ENCODE measurements at regions not wholly inside any gene's neighbourhood (a gene's known extent, or its start where the extent isn't known, plus 50 kb on each side); places are given as distances from the start of the nearest gene placed in this dataset.
A peak's percentile ranks its signal among the peaks of the same experiment; 100 is the strongest.
"Not testable (repeated sequence)": the region's sequence is repeated elsewhere in the genome, so short reads cannot be mapped to it uniquely, and the experiment has no call there.

DNA sequence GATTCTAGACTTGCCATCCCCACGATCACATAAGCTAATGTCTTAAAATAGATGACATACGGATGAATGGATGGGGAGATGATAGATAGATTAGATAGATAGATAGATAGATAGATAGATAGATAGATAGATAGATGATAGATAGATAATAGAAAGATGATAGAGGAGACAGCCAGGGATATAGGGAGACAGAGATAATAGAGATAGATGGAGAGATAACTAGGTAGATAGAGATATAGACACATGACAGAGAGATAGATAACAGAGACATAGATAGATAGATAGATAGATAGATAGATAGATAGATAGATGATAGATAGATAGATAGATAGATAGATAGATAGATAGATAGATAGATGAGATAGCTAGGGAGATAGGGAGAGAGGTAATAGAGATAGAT, 511.0 kb upstream of the AUTS2 start:
- not testable (repeated sequence) for DNase-seq (ENCODE audit: low read depth, low spot score); H3K27ac ChIP-seq

DNA sequence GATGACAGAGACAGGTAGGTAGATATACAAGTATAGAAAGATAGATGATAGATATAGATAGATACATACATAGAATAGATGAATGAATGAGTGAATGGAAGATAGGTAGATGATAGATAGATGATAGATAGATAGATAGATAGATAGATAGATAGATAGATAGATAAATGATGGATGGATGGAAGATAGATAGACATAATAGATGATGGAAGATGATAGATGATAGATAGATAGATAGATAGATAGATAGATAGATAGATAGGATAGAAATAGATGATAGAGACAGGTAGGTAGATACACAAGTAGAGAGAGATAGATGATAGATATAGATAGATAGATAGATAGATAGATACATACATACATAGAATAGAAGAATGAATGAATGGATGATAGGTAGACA, 510.1 kb upstream of the AUTS2 start:
- H3K27ac ChIP-seq = no peak overlapping the region
- DNase-seq (ENCODE audit: low read depth, low spot score) = no peak

DNA sequence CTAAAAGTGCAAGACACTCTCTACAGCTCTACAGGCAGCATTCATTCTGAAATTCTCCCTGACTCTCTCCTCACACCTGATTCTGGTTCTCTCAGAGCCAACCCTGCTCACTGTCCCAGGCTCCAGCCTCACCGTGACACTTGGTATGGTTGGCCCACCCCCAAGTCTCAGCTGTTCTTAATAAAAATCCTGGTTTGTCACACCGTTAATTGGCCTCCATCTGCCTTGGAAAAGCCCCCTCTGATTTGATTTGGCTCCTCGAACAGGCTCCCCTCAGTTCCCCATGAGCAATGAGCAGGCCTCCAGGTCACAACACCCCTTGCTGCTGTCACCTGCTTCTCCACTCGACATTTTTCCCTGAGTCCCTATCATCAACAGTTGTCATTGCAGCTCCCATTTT, 507.3 kb upstream of the AUTS2 start:
- H3K27ac ChIP-seq = no peak overlapping the region
- no peak for DNase-seq (ENCODE audit: low read depth, low spot score)

DNA sequence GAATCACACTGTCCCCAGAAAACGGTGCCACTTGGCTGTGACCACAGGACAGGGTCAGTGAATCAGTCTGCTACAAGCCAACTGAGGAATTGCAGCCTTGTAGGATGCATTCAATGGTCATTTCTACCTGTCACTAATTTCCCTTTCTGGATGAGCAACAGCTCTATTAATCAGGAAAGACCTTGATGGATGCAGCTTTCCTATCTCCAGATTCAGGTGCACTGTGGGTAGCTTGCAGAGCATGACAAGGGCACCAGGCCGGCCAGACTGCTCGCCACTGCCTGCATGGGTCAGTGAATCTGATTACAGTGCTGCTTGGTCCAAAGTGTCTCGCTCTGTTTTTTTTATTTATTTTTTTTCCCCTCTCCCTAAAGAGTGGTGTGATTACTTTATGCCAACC, 506.8 kb upstream of the AUTS2 start:
- no peak overlapping the region for H3K27ac ChIP-seq
- DNase-seq (ENCODE audit: low read depth, low spot score) = no peak

DNA sequence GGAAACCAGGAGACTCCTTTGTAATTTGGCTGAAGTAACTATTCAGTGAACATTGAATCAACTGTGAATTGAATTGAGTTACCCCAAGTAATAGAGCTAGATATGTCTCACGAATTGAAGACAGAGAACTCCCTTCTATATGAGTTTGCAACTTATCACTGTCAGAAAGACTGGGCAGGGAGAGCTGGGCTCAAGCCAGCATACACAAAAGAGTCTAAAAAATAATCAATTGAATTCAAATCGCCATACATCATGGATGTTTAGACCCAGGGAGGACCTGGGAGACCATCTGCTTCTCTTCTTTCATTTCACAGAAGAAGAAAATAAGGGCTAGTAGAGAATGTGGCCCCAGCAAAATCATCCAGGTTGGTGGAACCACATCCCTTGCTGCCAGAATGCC, 503.1 kb upstream of the AUTS2 start:
- no peak overlapping the region for H3K27ac ChIP-seq
- no peak for DNase-seq (ENCODE audit: low read depth, low spot score)

DNA sequence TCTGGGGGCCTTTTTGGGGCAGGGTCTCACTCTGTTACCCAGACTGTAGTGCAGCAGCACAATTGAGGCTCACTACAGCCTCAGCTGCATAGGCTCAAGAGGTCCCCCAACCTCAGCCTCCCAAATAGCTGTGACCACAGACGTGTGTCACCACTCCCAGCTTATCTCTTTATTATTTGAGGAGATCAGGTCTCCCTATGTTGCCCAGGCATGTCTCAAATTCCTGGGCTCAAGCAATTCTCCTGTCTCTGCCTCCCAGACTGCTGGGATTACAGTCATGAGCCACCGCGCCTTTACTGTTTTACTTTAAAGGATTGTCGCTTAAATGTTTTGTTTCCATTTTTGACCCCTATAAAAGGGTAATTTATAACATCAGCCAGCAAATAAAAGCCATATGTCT, 502.6 kb upstream of the AUTS2 start:
- peak overlapping the region; percentile 13 for H3K27ac ChIP-seq
- DNase-seq (ENCODE audit: low read depth, low spot score) = no peak

DNA sequence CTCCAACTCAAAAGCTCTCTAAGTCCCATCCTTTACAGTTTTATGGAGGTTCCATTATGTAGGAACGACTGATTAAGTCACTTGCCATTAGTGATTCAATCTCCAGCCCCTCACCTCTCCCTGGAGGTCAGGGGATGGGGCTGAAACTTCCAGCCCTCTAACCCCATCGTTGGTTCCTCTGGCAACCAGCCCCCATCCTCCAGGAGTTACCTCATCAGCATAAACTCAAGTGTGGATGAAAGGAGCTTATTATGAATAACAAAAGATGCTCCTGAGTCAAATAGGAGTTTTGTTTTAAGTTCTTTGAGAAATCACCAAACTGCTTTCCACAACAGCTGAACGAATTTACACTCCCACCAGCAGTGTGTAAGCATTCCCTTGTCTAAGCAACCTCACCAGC, 494.3 kb upstream of the AUTS2 start:
- DNase-seq (ENCODE audit: low read depth, low spot score) = no peak
- no peak overlapping the region for H3K27ac ChIP-seq

DNA sequence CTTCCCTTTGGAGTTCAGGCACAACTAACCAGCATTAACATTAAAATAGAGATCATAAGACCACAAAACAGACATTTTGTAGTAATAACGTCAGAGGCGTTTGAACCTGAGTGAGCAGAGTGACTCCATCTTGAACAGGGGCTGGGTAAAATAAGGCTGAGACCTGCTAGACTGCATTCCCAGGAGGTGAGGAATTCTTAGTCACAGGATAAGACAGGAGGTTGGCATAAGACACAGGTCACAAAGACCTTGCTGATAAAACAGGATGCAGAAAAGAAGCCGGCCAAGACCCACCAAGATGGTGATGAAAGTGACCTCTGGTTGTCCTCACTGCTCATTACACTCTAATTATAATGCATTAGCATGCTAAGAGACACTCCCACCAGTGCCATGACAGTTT, 493.2 kb upstream of the AUTS2 start:
- peak overlapping the region; percentile 74 for H3K27ac ChIP-seq
- peak; percentile 60 for DNase-seq (ENCODE audit: low read depth, low spot score)

DNA sequence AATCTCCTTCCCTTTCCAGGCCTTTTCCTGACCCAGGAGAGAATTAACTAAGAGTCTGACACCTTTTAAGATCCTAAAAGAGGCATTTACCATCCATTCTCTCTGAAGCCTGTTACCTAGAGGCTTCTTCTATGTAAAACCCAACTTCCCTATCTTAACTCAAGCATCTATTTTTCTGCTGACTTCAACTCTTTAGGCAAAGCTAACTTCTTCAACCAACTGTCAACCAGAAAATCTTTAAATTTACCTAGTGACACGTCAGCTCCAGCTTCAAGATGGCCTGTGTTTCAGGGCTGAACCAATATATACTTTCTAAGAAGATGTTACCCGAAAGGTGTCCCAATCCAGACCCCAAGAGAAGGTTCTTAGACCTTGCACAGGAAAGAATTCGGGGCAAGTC, 492.3 kb upstream of the AUTS2 start:
- H3K27ac ChIP-seq = peak overlapping the region; percentile 74

DNA sequence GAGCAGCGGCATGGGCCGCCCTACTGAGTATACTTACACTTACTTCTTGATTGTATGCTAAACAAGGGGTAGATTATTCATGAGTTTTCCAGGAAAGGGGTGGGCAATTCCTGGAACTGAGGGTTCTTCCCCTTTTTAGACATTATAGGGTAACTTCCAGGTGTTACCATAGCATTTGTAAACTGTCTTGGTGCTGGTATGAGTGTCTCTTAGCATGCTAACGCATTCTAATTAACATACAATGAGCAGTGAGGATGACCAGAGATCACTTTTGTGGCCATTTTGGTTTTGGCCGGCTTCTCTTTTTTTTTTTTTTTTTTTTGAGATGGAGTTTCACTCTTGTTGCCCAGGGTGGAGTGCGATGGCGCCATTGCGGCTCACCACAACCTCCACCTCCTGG, 491.8 kb upstream of the AUTS2 start:
- DNase-seq (ENCODE audit: low read depth, low spot score); H3K27ac ChIP-seq: not testable (repeated sequence)

More for the DNA sequence above, 492.3 kb upstream of the AUTS2 start:
- no peak for DNase-seq (ENCODE audit: low read depth, low spot score)

DNA sequence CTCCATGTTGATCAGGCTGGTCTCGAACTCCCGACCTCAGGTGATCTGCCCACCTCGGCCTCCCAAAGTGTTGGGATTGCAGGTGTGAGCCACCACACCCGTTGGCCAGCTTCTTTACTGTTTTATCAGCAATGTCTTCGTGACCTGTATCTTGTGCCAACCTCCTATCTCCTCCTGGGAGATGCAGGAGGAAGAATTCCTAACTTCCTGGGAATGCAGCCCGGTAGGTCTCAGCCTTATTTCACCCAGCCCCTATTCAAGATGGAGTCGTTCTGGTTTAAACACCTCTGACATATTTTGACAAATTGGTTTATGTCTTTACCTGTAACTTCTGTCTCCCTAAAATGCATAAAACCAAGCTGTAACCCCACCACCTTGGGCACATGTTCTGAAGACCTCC, 491.3 kb upstream of the AUTS2 start:
- DNase-seq (ENCODE audit: low read depth, low spot score); H3K27ac ChIP-seq: not testable (repeated sequence)

DNA sequence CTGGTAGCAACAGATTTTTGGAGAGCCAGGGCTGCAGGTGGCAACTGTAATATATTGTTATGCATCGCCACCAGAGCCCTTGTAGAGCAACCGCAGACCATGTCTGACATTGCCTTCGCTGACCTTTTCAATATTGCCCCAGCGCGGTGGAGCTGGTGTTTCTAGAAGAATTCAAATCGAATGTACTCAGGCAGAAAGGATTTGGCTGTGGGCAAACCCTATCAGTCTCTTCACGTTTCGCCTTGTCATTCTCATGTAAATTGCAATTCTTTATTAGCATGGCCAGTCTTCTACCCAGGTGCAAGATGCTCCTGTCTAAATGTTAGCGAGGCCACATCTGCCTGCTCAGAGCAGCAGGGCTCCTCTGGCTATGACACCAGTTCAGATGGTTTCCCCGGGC, 490.2 kb upstream of the AUTS2 start:
- DNase-seq (ENCODE audit: low read depth, low spot score) = no peak
- no peak overlapping the region for H3K27ac ChIP-seq

DNA sequence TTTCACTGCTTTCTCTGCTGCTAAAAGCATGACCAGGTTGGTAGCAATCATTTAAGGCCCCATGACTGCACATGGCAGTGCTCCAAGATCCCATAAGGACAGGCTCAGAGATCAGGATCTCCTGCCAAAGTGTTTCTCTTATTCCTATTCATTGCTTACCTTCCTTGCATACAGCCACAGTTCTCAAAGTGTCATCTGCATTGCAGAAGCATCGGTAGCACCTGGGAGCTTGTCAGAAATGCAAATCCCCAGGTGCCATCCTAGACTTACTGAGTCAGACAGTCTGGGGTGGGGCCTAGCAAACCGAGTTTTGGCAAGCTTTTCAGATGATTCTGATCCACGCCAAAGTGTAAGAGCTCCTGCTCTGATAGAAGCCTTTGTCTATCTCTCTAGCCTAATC, 489.0 kb upstream of the AUTS2 start:
- no peak for DNase-seq (ENCODE audit: low read depth, low spot score)
- no peak overlapping the region for H3K27ac ChIP-seq

DNA sequence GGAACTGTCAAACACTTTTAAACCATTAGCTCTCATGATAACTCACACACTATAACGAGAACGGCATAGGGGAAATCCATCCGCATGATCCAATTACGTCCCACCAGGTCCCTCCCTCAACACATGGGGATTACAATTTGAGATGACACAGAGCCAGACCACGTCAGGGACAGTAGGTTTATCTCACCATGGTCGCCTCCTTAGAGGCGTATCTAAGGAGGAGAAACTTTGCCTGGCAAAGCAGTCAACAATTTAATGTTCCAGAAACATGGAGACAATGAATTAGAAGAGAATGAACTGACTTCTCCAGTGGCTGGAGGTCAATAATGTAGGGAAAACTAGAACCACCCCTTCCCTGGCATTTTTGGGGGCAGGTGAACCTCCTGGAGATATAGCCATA, 488.4 kb upstream of the AUTS2 start:
- DNase-seq (ENCODE audit: low read depth, low spot score) = no peak
- no peak overlapping the region for H3K27ac ChIP-seq

DNA sequence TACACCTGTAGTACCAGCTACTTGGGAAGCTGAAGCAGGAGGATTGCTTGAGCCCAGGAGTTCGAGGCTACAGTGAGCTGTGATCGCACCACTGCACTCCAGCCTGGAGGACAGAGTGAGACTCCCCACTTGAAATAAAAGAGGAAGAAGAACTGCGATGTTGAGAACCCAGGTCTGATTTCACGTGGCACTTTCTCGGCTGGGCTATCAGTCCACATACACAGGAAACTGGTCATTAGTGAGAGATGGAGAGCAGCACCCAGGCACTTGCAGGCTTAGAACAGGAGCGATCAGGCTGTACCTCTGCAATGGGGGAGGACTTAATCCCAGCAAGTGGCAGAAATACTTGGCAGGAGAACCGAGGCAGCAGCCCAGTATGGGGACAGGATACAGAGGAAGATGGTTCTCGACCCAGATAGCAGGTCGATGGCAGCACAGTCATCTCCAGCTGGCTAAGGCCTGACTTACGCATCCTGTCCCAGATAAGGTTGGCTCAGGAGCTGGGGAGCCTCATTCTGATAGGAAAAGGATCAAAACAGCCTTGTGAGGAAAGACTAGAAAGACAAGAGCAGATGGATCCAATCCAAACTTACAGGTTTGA, 487.7 kb upstream of the AUTS2 start:
- no peak for DNase-seq (ENCODE audit: low read depth, low spot score)
- no peak overlapping the region for H3K27ac ChIP-seq

DNA sequence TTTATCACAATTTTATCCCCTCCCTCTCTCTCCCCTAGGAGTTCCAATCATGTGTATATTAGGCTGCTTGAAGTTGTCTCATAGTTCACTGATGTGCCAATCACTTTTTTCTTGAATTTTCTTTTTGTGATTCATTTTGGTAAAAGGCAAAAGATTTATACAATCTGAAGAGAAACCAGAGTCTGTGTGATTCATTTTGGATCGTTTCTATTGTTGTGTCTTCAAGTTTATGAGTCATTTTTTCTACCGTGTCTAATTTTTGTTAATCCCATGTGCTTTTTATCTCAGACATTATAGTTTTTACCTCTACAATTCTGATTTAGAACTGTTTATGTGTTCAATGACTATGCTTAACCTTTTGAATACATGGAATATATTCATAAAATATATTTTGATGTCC, 483.9 kb upstream of the AUTS2 start:
- H3K27ac ChIP-seq = peak overlapping the region; percentile 35
- no peak for DNase-seq (ENCODE audit: low read depth, low spot score)

DNA sequence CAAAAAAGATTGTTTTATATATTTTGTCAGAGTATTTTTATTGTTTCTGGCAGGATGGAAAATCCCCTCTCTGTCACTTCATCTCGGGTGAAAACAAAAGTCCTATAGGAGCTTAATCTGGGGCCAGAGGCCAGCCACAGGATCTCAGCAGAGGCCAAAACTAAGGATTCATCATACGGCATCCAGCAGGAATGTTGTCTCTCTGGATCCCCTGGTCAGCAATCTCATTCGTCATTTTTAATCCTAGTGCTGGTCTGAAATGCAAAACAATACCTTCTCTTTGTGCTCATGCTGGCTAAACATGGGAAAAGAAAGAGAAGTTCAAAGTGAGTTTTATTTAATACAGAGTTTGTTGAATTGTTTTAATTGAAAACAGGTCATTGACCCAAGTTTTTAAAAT, 482.5 kb upstream of the AUTS2 start:
- DNase-seq (ENCODE audit: low read depth, low spot score) = no peak
- H3K27ac ChIP-seq = peak overlapping the region; percentile 35

DNA sequence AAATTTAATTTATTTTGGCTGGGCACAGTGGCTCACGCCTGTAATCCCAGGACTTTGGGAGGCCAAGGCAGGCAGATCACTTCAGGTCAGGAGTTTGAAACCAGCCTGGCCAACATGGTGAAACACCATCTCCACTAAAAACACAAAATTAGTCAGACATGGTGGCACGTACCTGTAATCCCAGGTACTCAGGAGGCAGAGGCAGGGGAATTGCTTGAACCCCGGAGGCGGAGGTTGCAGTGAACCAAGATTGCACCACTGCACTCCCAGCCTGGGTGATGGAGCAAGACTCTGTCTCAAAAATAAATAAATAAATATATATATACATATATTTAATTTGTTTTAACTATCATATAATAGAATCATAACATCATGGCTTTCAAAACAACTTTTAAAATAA, 482.1 kb upstream of the AUTS2 start:
- peak overlapping the region; percentile 35 for H3K27ac ChIP-seq
- DNase-seq (ENCODE audit: low read depth, low spot score) = not testable (repeated sequence)

DNA sequence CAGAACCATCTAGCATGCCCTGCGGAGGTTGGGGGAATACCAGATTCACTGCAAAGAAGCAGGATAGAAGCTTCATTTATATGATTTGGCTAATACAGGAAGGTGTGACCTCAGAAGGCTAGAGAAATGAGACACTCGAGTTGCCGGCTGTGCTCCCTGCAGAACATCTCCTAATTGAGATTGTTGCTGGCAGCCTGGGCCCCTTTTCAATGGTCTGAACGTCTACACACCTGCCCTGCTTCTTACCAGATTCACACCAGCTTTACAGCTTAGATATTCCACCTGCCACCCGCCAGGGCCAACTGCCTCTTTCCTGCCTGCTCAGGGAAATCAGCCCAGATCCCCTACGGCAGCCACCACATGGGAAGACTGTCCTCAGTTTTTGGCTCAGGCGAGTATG, 475.3 kb upstream of the AUTS2 start:
- DNase-seq (ENCODE audit: low read depth, low spot score) = no peak
- H3K27ac ChIP-seq = no peak overlapping the region

DNA sequence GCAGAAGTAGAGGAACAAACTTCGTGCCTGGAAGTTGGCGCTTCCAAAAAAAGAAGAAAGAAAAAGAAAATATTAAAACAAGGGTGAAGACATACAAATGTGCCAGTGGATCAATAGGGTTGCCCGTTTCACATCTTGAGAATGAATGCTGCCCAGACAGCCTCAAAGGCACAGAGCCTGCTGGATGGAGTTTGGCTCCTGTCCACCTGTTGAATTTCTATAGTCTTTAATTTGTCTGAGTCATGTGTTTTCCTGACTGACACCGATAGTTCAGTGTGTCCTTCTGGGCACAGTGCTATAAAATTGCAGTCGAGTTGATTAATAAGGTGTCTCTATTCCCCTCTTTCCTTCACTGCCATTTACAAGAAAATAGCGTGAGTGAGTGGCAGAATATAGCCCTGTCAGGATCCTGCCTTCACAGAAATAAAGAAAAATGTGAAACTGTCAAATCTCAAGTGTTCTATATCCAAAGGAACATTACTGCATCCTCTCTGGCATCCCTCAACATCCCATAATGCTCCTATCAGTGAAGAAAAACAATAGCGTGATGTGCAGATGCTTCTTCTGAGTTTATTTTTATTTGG, 471.3 kb upstream of the AUTS2 start:
- no peak overlapping the region for H3K27ac ChIP-seq
- DNase-seq (ENCODE audit: low read depth, low spot score) = no peak

DNA sequence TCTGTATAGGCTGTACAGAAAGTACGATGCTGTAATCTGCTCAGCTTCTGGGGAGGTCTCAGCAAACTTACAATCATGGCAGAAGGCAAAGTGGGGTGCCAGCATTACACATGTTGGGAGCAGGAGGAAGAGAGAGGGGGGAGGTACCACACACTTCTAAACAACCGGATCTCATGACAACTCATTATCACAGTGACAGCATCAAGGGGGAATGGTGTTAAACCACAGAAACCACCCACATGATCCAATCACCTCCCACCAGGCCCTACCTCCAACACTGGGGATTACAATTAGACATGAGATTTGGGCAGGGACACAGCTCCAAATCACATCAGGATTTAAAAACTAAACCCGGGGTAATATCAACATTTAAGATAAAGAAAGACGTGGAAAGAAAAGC, 468.8 kb upstream of the AUTS2 start:
- no peak overlapping the region for H3K27ac ChIP-seq
- no peak for DNase-seq (ENCODE audit: low read depth, low spot score)

DNA sequence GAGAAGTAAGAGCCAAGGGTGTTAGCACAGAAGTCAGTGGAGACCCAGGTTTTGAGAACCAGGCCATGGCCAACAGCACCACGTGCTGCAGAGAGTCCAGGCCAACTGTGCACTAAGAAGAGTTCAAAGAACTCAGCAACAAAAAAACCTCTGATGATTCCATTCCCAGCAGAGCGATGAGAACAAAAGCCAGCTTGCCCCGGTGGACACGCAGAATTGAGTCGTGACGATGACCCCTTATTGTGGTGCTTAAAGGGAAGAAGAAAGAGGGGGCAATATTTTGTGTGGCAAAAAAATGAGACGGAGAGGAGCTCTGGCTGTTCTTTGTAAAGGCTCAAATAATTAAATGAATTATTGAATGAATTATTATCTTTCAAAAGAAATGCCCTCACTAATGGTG, 468.3 kb upstream of the AUTS2 start:
- DNase-seq (ENCODE audit: low read depth, low spot score) = no peak
- H3K27ac ChIP-seq = no peak overlapping the region

DNA sequence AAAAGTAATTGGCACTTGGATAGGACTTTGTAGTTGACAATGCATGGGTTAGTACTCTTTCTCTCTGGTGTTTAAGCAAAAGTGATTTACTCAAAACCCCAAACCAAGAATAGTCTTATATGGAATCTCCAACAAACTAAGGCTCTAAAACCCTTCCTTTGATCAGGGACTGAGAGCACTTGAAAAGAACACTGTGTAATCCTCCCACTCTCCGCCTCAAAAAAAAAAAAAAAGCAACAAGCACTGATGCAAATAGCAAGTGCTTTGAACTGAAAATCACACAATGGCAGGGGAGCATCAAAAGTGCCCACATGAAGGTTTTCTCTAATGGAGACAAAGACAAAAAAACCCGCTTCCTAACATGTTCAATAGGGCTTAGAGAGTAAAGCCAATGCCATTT, 467.9 kb upstream of the AUTS2 start:
- DNase-seq (ENCODE audit: low read depth, low spot score) = no peak
- no peak overlapping the region for H3K27ac ChIP-seq

All from epithelial cell of prostate (primary cell).